SK-N-DZ (cell line): ENCODE measurements at regions not wholly inside any gene's neighbourhood (a gene's known extent, or its start where the extent isn't known, plus 50 kb on each side); places are given as distances from the start of the nearest gene placed in this dataset.
"Not testable (repeated sequence)": the region's sequence is repeated elsewhere in the genome, so short reads cannot be mapped to it uniquely, and the experiment has no call there.

Source experiments
- DNase-seq: peaks from one replicate; pipeline ENCODE4 v3.0.0-alpha.2; 2015; ENCODE audit warnings: low spot score

GRCh38 chr3:153601374-153601853 lies 439.4 kb downstream of the RAP2B start:
- no peak for DNase-seq

GRCh38 chr3:153602801-153603200 lies 440.8 kb downstream of the RAP2B start:
- no peak for DNase-seq

GRCh38 chr3:153614140-153614539 lies 452.1 kb downstream of the RAP2B start:
- DNase-seq: no peak

- DNase-seq: no peak
Observed at GRCh38 chr3:153614563-153614962, 452.5 kb downstream of the RAP2B start.

- DNase-seq: peak; percentile 17
Observed at GRCh38 chr3:153615863-153616262, 453.8 kb downstream of the RAP2B start.

- no peak for DNase-seq
Observed at GRCh38 chr3:153617463-153617862, 455.4 kb downstream of the RAP2B start.

GRCh38 chr3:153618176-153618575 lies 456.1 kb downstream of the RAP2B start:
- no peak for DNase-seq

- DNase-seq: no peak
Observed at GRCh38 chr3:153619268-153619667, 457.2 kb downstream of the RAP2B start.

GRCh38 chr3:153621953-153622352 lies 459.9 kb downstream of the RAP2B start:
- DNase-seq: no peak

- no peak for DNase-seq
Observed at GRCh38 chr3:153623834-153624233, 461.8 kb downstream of the RAP2B start.

GRCh38 chr3:153624310-153625030 lies 462.4 kb downstream of the RAP2B start:
- no peak for DNase-seq

- no peak for DNase-seq
Observed at GRCh38 chr3:153625506-153625905, 463.5 kb downstream of the RAP2B start.

- DNase-seq: no peak
Observed at GRCh38 chr3:153626158-153626557, 464.1 kb downstream of the RAP2B start.

- no peak for DNase-seq
Observed at GRCh38 chr3:153628591-153628990, 466.6 kb downstream of the RAP2B start.

GRCh38 chr3:153629148-153629547 lies 467.1 kb downstream of the RAP2B start:
- no peak for DNase-seq

- DNase-seq: no peak
Observed at GRCh38 chr3:153631102-153631501, 469.1 kb downstream of the RAP2B start.

- DNase-seq: no peak
Observed at GRCh38 chr3:153631664-153632063, 469.6 kb downstream of the RAP2B start.

- DNase-seq: no peak
Observed at GRCh38 chr3:153633407-153633806, 471.4 kb downstream of the RAP2B start.

GRCh38 chr3:153634683-153635082 lies 472.7 kb downstream of the RAP2B start:
- no peak for DNase-seq

GRCh38 chr3:153639631-153640030 lies 477.6 kb downstream of the RAP2B start:
- DNase-seq: no peak

- no peak for DNase-seq
Observed at GRCh38 chr3:153640689-153641665, 479.0 kb downstream of the RAP2B start.

GRCh38 chr3:153642576-153642975 lies 478.6 kb upstream of the ARHGEF26 start:
- not testable (repeated sequence) for DNase-seq
